H1 (cell line): ENCODE measurements at regions not wholly inside any gene's neighbourhood (a gene's known extent, or its start where the extent isn't known, plus 50 kb on each side); places are given as distances from the start of the nearest gene placed in this dataset.

Experiments
- CTCF ChIA-PET: fragments of 300-600 bp; sonication (Branson Sonifier 250); formaldehyde crosslinking; loops from one replicate; lab custom pipeline; 2021; ENCODE audit not compliant: partially characterized antibody; lab: Charles Lee
- POLR2A ChIA-PET: fragments of 300-600 bp; sonication (Branson Sonifier 250); formaldehyde crosslinking; loops from one replicate; lab custom pipeline; 2021; ENCODE audit warnings: inconsistent platforms; ENCODE audit not compliant: partially characterized antibody; lab: Charles Lee
- DNase-seq, 2 experiments: peaks; one replicate each; pipeline versions ENCODE4 v3.0.0 to v3.0.0-alpha.2; 2010 to 2022; ENCODE audit warnings: low spot score in 2 of 2, low read depth in 1 of 2, mixed read lengths in 1 of 2
- FAIRE-seq: peaks from 2 replicates; lab custom pipeline; 2011; peaks lifted over from hg19 to GRCh38; lab: Jason Lieb, UNC
- H2AFZ ChIP-seq: 2 replicates; pipeline ENCODE4 v1.8.1; 2012; ENCODE audit warnings: low read length, inconsistent platforms
- H2AK5ac ChIP-seq: 2 replicates; pipeline ENCODE4 v1.6.1; 2013; ENCODE audit warnings: low read depth, low read length
- H2BK120ac ChIP-seq: replicated peaks from 2 replicates; pipeline ENCODE3; 2013; ENCODE audit warnings: low read depth, low read length, inconsistent platforms
- H2BK12ac ChIP-seq: 2 replicates; pipeline ENCODE4 v1.6.1; 2013; ENCODE audit warnings: low read depth, low read length
- H2BK15ac ChIP-seq: 2 replicates; pipeline ENCODE4 v1.6.1; 2013; ENCODE audit warnings: low read length
- H2BK20ac ChIP-seq: 2 replicates; pipeline ENCODE4 v1.6.1; 2013; ENCODE audit warnings: low read length
- H2BK5ac ChIP-seq: 2 replicates; pipeline ENCODE4 v1.6.1; 2013; ENCODE audit warnings: low read depth, low read length
- H3K14ac ChIP-seq: 2 replicates; pipeline ENCODE4 v1.6.1; 2013; ENCODE audit warnings: inconsistent platforms; ENCODE audit not compliant: insufficient read length
- H3K18ac ChIP-seq: 2 replicates; pipeline ENCODE4 v1.6.1; 2013; ENCODE audit warnings: low read length; ENCODE audit errors: extremely low read depth
- H3K23ac ChIP-seq: 2 replicates; pipeline ENCODE4 v1.6.1; 2013; ENCODE audit warnings: inconsistent platforms; ENCODE audit not compliant: insufficient read length
- H3K23me2 ChIP-seq: 2 replicates; pipeline ENCODE4 v1.6.1; 2013; ENCODE audit warnings: low read depth, low read length
- H3K27ac ChIP-seq: 2 replicates; pipeline ENCODE4 v1.6.1; 2011; ENCODE audit warnings: low read depth, low read length, inconsistent platforms
- H3K27me3 ChIP-seq, 4 experiments: replicated peaks in 1 of 4; 1 replicate in 1 of 4; 2 replicates in 3 of 4; pipeline versions ENCODE4 v1.6.1 to v1.8.1; 2011 to 2013; ENCODE audit warnings: low read length in 3 of 4, mild to moderate bottlenecking in 3 of 4, inconsistent platforms in 2 of 4, mixed read lengths in 2 of 4, moderate library complexity in 1 of 4; ENCODE audit not compliant: control insufficient read depth in 3 of 4, insufficient read depth in 3 of 4; ENCODE audit errors: extremely low read depth in 1 of 4
- H3K36me3 ChIP-seq, 4 experiments: 2 replicates each; pipeline versions ENCODE4 v1.6.1 to v1.8.1; 2011 to 2013; ENCODE audit warnings: mild to moderate bottlenecking in 4 of 4, low read length in 3 of 4, moderate library complexity in 2 of 4, control low read depth in 1 of 4, inconsistent platforms in 1 of 4; ENCODE audit not compliant: insufficient read depth in 4 of 4, control insufficient read depth in 2 of 4
- H3K4ac ChIP-seq: replicated peaks from 2 replicates; pipeline ENCODE3; 2013; ENCODE audit warnings: low read length, low read depth, mixed read lengths, inconsistent platforms; ENCODE audit not compliant: insufficient read length
- H3K4me1 ChIP-seq, 4 experiments: replicated peaks in 1 of 4; 1 replicate in 1 of 4; 2 replicates in 3 of 4; pipeline versions ENCODE4 v1.6.1 to v1.8.1; 2011 to 2013; ENCODE audit warnings: low read length in 3 of 4, inconsistent platforms in 2 of 4, mixed read lengths in 1 of 4; ENCODE audit not compliant: insufficient read depth in 4 of 4, control insufficient read depth in 3 of 4
- H3K4me2 ChIP-seq, 2 experiments: 2 replicates each; pipeline versions ENCODE4 v1.6.1 to v1.8.1; 2011 to 2013; ENCODE audit warnings: low read depth in 2 of 2, low read length in 2 of 2, control low read depth in 1 of 2, inconsistent platforms in 1 of 2, mild to moderate bottlenecking in 1 of 2; ENCODE audit not compliant: insufficient read depth in 1 of 2
- H3K4me3 ChIP-seq, 4 experiments: fragments of 200-600, 300-600 bp in 1 of 4; sonication (generic), shearing (Covaris generic), sonication (Bioruptor Twin) in 1 of 4; 2 replicates each; pipeline versions ENCODE4 v1.5.1 to v1.8.1; 2011 to 2016; ENCODE audit warnings: low read length in 4 of 4, low read depth in 3 of 4, control low read depth in 2 of 4, inconsistent platforms in 2 of 4, mild to moderate bottlenecking in 2 of 4, mixed read lengths in 1 of 4, moderate library complexity in 1 of 4; ENCODE audit not compliant: insufficient read depth in 2 of 4; ENCODE audit errors: extremely low read depth in 1 of 4
- H3K56ac ChIP-seq: replicated peaks from 2 replicates; pipeline ENCODE3; 2013; ENCODE audit warnings: low read depth, mild to moderate bottlenecking, mixed read lengths, low read length, inconsistent platforms; ENCODE audit not compliant: insufficient read length
- H3K79me1 ChIP-seq: 2 replicates; pipeline ENCODE4 v1.6.1; 2013; ENCODE audit warnings: low read depth, low read length, control low read depth
- H3K79me2 ChIP-seq, 2 experiments: 2 replicates each; pipeline versions ENCODE4 v1.6.1 to v1.8.1; 2012 to 2013; ENCODE audit warnings: low read length in 2 of 2, mild to moderate bottlenecking in 2 of 2, inconsistent platforms in 1 of 2; ENCODE audit not compliant: insufficient read depth in 2 of 2, control insufficient read depth in 1 of 2
- H3K9ac ChIP-seq, 4 experiments: replicated peaks in 1 of 4; 1 replicate in 1 of 4; 2 replicates in 3 of 4; pipeline versions ENCODE4 v1.6.1 to v1.8.1; 2011 to 2013; ENCODE audit warnings: low read depth in 3 of 4, low read length in 3 of 4, control low read depth in 2 of 4, mild to moderate bottlenecking in 2 of 4, moderate library complexity in 2 of 4, inconsistent platforms in 1 of 4; ENCODE audit errors: extremely low read depth in 1 of 4
- H3K9me3 ChIP-seq, 2 experiments: 2 replicates each; pipeline versions ENCODE4 v1.6.1 to v1.8.1; 2012 to 2013; ENCODE audit warnings: mild to moderate bottlenecking in 2 of 2, moderate library complexity in 2 of 2, control low read depth in 1 of 2, inconsistent platforms in 1 of 2, low read depth in 1 of 2, low read length in 1 of 2, mixed read lengths in 1 of 2; ENCODE audit not compliant: insufficient read depth in 2 of 2
- H4K20me1 ChIP-seq, 2 experiments: replicated peaks in 1 of 2; 2 replicates each; pipeline versions ENCODE3 to v1.8.1; 2011 to 2013; ENCODE audit warnings: inconsistent platforms in 2 of 2, low read length in 2 of 2, mild to moderate bottlenecking in 1 of 2; ENCODE audit not compliant: insufficient read depth in 2 of 2, control insufficient read depth in 1 of 2
- H4K5ac ChIP-seq: 2 replicates; pipeline ENCODE4 v1.6.1; 2013; ENCODE audit warnings: low read length, low read depth, mixed read lengths, inconsistent platforms; ENCODE audit not compliant: insufficient read length
- H4K8ac ChIP-seq: 2 replicates; pipeline ENCODE4 v1.8.0; 2013; ENCODE audit warnings: mild to moderate bottlenecking, moderate library complexity, low read length, inconsistent platforms; ENCODE audit not compliant: insufficient read depth; ENCODE audit errors: extremely low read depth
- H4K91ac ChIP-seq: replicated peaks from 2 replicates; pipeline ENCODE3; 2013; ENCODE audit warnings: low read length, mixed read lengths, inconsistent platforms; ENCODE audit not compliant: insufficient read length
- CHD2 ChIP-seq: IDR thresholded peaks from 2 replicates; pipeline ENCODE4 v1.6.1; 2012; ENCODE audit warnings: low read length, improper control_type of control experiment
- CTCF ChIP-seq, 3 experiments: IDR thresholded peaks; 1 replicate in 2 of 3; 2 replicates in 1 of 3; pipeline versions ENCODE4 v1.5.1 to v1.6.1; 2011; ENCODE audit warnings: low read length in 3 of 3, mild to moderate bottlenecking in 3 of 3, inconsistent platforms in 2 of 3, low read depth in 1 of 3, moderate library complexity in 1 of 3; ENCODE audit not compliant: insufficient read depth in 1 of 3; ENCODE audit errors: control extremely low read depth in 1 of 3
- E2F6 ChIP-seq: IDR thresholded peaks from 2 replicates; pipeline ENCODE4 v1.6.1; 2012; ENCODE audit warnings: inconsistent platforms
- EGR1 ChIP-seq: IDR thresholded peaks from 2 replicates; pipeline ENCODE4 v1.6.1; 2011; ENCODE audit warnings: low read depth, low read length, borderline replicate concordance
- EZH2 ChIP-seq: fragments of 200-600 bp; sonication (generic); IDR thresholded peaks from 2 replicates; pipeline ENCODE4 v1.7.1; 2012; ENCODE audit warnings: low read depth, mild to moderate bottlenecking, moderate library complexity, low read length, inconsistent platforms; ENCODE audit not compliant: severe bottlenecking
- KDM5A ChIP-seq: fragments of 200-600 bp; IDR thresholded peaks from 2 replicates; pipeline ENCODE4 v1.7.1; 2012; ENCODE audit warnings: mild to moderate bottlenecking, low read length, inconsistent platforms, mixed read lengths
- MAFK ChIP-seq: IDR thresholded peaks from 2 replicates; pipeline ENCODE4 v1.6.1; 2012; ENCODE audit warnings: low read depth, mild to moderate bottlenecking, improper control_type of control experiment, low read length
- RXRA ChIP-seq: IDR thresholded peaks from 2 replicates; pipeline ENCODE4 v1.6.1; 2011; ENCODE audit warnings: low read depth, mild to moderate bottlenecking, low read length, moderate library complexity; ENCODE audit not compliant: insufficient read depth
- SUZ12 ChIP-seq: fragments of 200-600 bp; sonication (generic); IDR thresholded peaks from 2 replicates; pipeline ENCODE4 v1.6.1; 2012; ENCODE audit warnings: mild to moderate bottlenecking, inconsistent platforms, low read length, moderate library complexity, mixed read lengths
- TAF1 ChIP-seq: IDR thresholded peaks from 2 replicates; pipeline ENCODE4 v1.6.1; 2011; ENCODE audit warnings: mild to moderate bottlenecking, low read depth, low read length
- TBP ChIP-seq: IDR thresholded peaks from 2 replicates; pipeline ENCODE4 v1.6.1; 2011; ENCODE audit warnings: low read depth, low read length, improper control_type of control experiment
- TEAD4 ChIP-seq: IDR thresholded peaks from 2 replicates; pipeline ENCODE4 v1.6.1; 2012; ENCODE audit warnings: low read depth, low read length, inconsistent platforms, mixed read lengths
- WGBS, 2 experiments: shearing (Covaris generic) in 1 of 2; methylation state at CpG; one replicate each; pipeline versions ENCODE4 v1.1.6 to v1.1.7; 2013 to 2015; ENCODE audit warnings: low lambda C conversion rate in 2 of 2, mixed read lengths in 2 of 2, inconsistent platforms in 1 of 2, low coverage in 1 of 2, missing lambda C conversion rate in 1 of 2; ENCODE audit not compliant: insufficient replicate concordance in 2 of 2, insufficient coverage in 1 of 2, insufficient read length in 1 of 2; ENCODE audit errors: extremely low coverage in 1 of 2, missing lambda C conversion rate in 1 of 2; 5-methylcytosine and 5-hydroxymethylcytosine counted together

- Histone ChIP-seq H2BK120ac (no peak overlapping the region), H2AK5ac (no peak overlapping the region), H3K14ac (no peak overlapping the region), H3K18ac (no peak overlapping the region), H3K23me2 (no peaks in the 10 kb centered on the region), H3K79me2 (no peaks in the 10 kb centered on the region), H3K4me2 (no peak overlapping the region), H4K91ac (no peak overlapping the region), H3K27ac (no peak overlapping the region), H3K4me3 (no peak overlapping the region), H4K5ac (no peak overlapping the region), H4K20me1 (no peaks in the 10 kb centered on the region), H3K36me3 (no peaks in the 10 kb centered on the region), H3K79me1 (no peaks in the 10 kb centered on the region), H3K4ac (no peak overlapping the region), H3K9me3 (peaks cover 6 to 18% of the 10 kb centered on the region in 2 experiments; a peak in 2 of 4 replicates), H4K8ac (no peak overlapping the region), H2BK15ac (no peak overlapping the region), H3K4me1 (no peaks in the 10 kb centered on the region), H2BK20ac (no peak overlapping the region), H3K23ac (no peak overlapping the region), H3K9ac (no peak overlapping the region), H2AFZ (no peak overlapping the region), H2BK12ac (no peak overlapping the region), H2BK5ac (no peak overlapping the region), H3K56ac (no peak overlapping the region), H3K27me3 (no peaks in the 10 kb centered on the region)
- POLR2A ChIA-PET = no interaction called here
- DNase-seq (no peak), FAIRE-seq (no peak)
- CTCF ChIA-PET = interaction anchor here (0.6 kb wide), 1 partner anchor 456 kb away, joined by 3 read pairs; no protein-coding TSS in a partner anchor
- WGBS, 2 experiments = 84% methylated on average over 3 of the region's 3 CpGs; no CpG with 5 or more reads in 1 of the 2 experiments
- TF ChIP-seq MAFK (no peak), CHD2 (no peak), TBP (no peak), E2F6 (no peak), EGR1 (no peak), KDM5A (no peak), RXRA (no peak), TEAD4 (no peak), SUZ12 (no peak), TAF1 (no peak), EZH2 (no peak), CTCF (IDR thresholded peaks at IDR 0.05; ENCODE audit: control extremely low read depth in 1 of 3, insufficient read depth in 1 of 3, low read depth in 1 of 3, low read length in 3 of 3) (no peak)
These were observed 452.8 kb upstream of the ZEB2 start for GRCh38 chr2:144972676-144973075.
